T-cell (primary cell): ENCODE measurements at regions not wholly inside any gene's neighbourhood (a gene's known extent, or its start where the extent isn't known, plus 50 kb on each side); places are given as distances from the start of the nearest gene placed in this dataset.
"Not testable (repeated sequence)": the region's sequence is repeated elsewhere in the genome, so short reads cannot be mapped to it uniquely, and the experiment has no call there.

Experiments used
- ATAC-seq, 4 experiments: fragments of 200-7000 bp in 3 of 4; fragments of 150-1000 bp in 1 of 4; cut with Tn5 transposase; replicated peaks in 1 of 4; 1 replicate in 3 of 4; 2 replicates in 1 of 4; pipeline ENCODE4 v1.10.0; 2021; ENCODE audit warnings: moderate library complexity in 3 of 4, mild to moderate bottlenecking in 2 of 4, moderate number of reproducible peaks in 1 of 4
- CTCF ChIA-PET, 2 donors: fragments of 300-600 bp; sonication (Branson Sonifier 250); formaldehyde crosslinking; loops; one replicate each; lab custom pipeline; 2022; ENCODE audit warnings: antibody characterized with exemption in 2 of 2; lab: Charles Lee
- POLR2A ChIA-PET, 2 donors: fragments of 300-600 bp; sonication (Branson Sonifier 250); formaldehyde crosslinking; loops; one replicate each; lab custom pipeline; 2022; ENCODE audit warnings: antibody characterized with exemption in 2 of 2; lab: Charles Lee
- DNase-seq, 35 experiments: peaks; one replicate each; pipeline versions ENCODE4 v3.0.0 to v3.0.0-alpha.2; 2013 to 2023
- H3K27ac ChIP-seq: one replicate; pipeline ENCODE4 v1.5.1; 2013; ENCODE audit warnings: low read length
- H3K27me3 ChIP-seq, 2 experiments: replicated peaks in 1 of 2; 1 replicate in 1 of 2; 2 replicates in 1 of 2; pipeline versions ENCODE4 v1.6.1 to v1.7.0; 2013; ENCODE audit warnings: low read length in 1 of 2, mixed read lengths in 1 of 2; ENCODE audit not compliant: control insufficient read depth in 2 of 2, insufficient read depth in 2 of 2; ENCODE audit errors: extremely low read depth in 1 of 2
- H3K36me3 ChIP-seq, 2 donors: 1 replicate in 1 of 2; 2 replicates in 1 of 2; pipeline versions ENCODE4 v1.6.1 to v1.7.0; 2013; ENCODE audit warnings: low read length in 1 of 2; ENCODE audit not compliant: control insufficient read depth in 2 of 2, insufficient read depth in 1 of 2; ENCODE audit errors: extremely low read depth in 1 of 2
- H3K4me1 ChIP-seq, 2 experiments: 1 replicate in 1 of 2; 2 replicates in 1 of 2; pipeline versions ENCODE4 v1.6.1 to v1.7.0; 2013; ENCODE audit warnings: low read length in 2 of 2, mixed read lengths in 1 of 2; ENCODE audit not compliant: insufficient read depth in 2 of 2, control insufficient read depth in 1 of 2; ENCODE audit errors: extremely low read depth in 1 of 2
- H3K4me3 ChIP-seq, 2 donors: 1 replicate in 1 of 2; 2 replicates in 1 of 2; pipeline versions ENCODE4 v1.5.1 to v1.7.0; 2013; ENCODE audit warnings: mild to moderate bottlenecking in 2 of 2, low read length in 1 of 2, moderate library complexity in 1 of 2; ENCODE audit not compliant: control insufficient read depth in 1 of 2; ENCODE audit errors: extremely low read depth in 1 of 2
- H3K9me3 ChIP-seq: 2 replicates; pipeline ENCODE4 v1.7.0; 2013
- H3K27ac Mint-ChIP-seq, 2 donors: one replicate each; pipeline ENCODE4 v1.8.0; 2020 to 2021; ENCODE audit warnings: mild to moderate bottlenecking in 2 of 2, mixed read lengths in 2 of 2
- H3K27me3 Mint-ChIP-seq, 2 donors: one replicate each; pipeline ENCODE4 v1.8.0; 2021 to 2022; ENCODE audit warnings: mixed read lengths in 2 of 2
- H3K36me3 Mint-ChIP-seq: one replicate; pipeline ENCODE4 v1.8.0; 2021; ENCODE audit warnings: mixed read lengths
- H3K4me1 Mint-ChIP-seq, 3 donors: one replicate each; pipeline ENCODE4 v1.8.0; 2020 to 2022; ENCODE audit warnings: mixed read lengths in 3 of 3, mild to moderate bottlenecking in 1 of 3
- H3K4me3 Mint-ChIP-seq, 3 donors: one replicate each; pipeline ENCODE4 v1.8.0; 2020 to 2022; ENCODE audit warnings: mild to moderate bottlenecking in 3 of 3, mixed read lengths in 3 of 3, moderate library complexity in 3 of 3
- H3K9me3 Mint-ChIP-seq, 3 donors: one replicate each; pipeline ENCODE4 v1.8.0; 2020 to 2022; ENCODE audit warnings: mixed read lengths in 3 of 3
- WGBS: methylation state at CpG from one replicate; pipeline ENCODE4 v1.1.5; 2013; ENCODE audit warnings: missing lambda C conversion rate; ENCODE audit not compliant: insufficient coverage; 5-methylcytosine and 5-hydroxymethylcytosine counted together

GRCh38 chr5:85395526-85395925, 1010.8 kb upstream of the EDIL3 start:
- CTCF ChIA-PET: no interaction called here

GRCh38 chr5:85397451-85397850, 1012.8 kb upstream of the EDIL3 start:
- DNase-seq: no peak
- Histone ChIP-seq H3K27ac (no peak overlapping the region), H3K4me3 (no peak overlapping the region), H3K9me3 (no peaks in the 10 kb centered on the region), H3K36me3 (no peaks in the 10 kb centered on the region), H3K4me1 (no peaks in the 10 kb centered on the region), H3K27me3 (no peaks in the 10 kb centered on the region)
- WGBS: 83% methylated on average over 2 of the region's 2 CpGs
- Mint-ChIP-seq H3K27ac (no peak overlapping the region), H3K36me3 (no peaks in the 10 kb centered on the region), H3K27me3 (no peaks in the 10 kb centered on the region), H3K4me3 (no peak overlapping the region), H3K4me1 (no peaks in the 10 kb centered on the region), H3K9me3 (peaks cover 0 to 7% (median 5%) of the 10 kb centered on the region in 3 donors)
- ChIA-PET POLR2A (no interaction called here), CTCF (no interaction called here)
- ATAC-seq: no peak

More at GRCh38 chr5:85395526-85395925, 1010.8 kb upstream of the EDIL3 start:
- POLR2A ChIA-PET: no interaction called here
- WGBS: no CpG with 5 or more reads among the region's 1 CpG
- DNase-seq: no peak
- H3K4me1 ChIP-seq: no peaks in the 10 kb centered on the region
- no peaks in the 10 kb centered on the region for H3K9me3 ChIP-seq
- no peak overlapping the region for H3K4me3 ChIP-seq
- H3K36me3 ChIP-seq: no peaks in the 10 kb centered on the region
- no peaks in the 10 kb centered on the region for H3K27me3 ChIP-seq
- no peak for ATAC-seq
- Mint-ChIP-seq H3K9me3 (peaks cover 0 to 5% (median 4%) of the 10 kb centered on the region in 3 donors), H3K4me1 (no peaks in the 10 kb centered on the region), H3K27me3 (no peaks in the 10 kb centered on the region), H3K36me3 (no peaks in the 10 kb centered on the region), H3K4me3 (no peak overlapping the region), H3K27ac (no peak overlapping the region)
- no peak overlapping the region for H3K27ac ChIP-seq

- H3K27ac Mint-ChIP-seq: no peak overlapping the region
- ATAC-seq: no peak
- H3K27me3 Mint-ChIP-seq: no peaks in the 10 kb centered on the region
- H3K4me1 Mint-ChIP-seq: no peaks in the 10 kb centered on the region
- Histone ChIP-seq H3K27me3 (no peaks in the 10 kb centered on the region), H3K9me3 (no peaks in the 10 kb centered on the region), H3K4me1 (no peaks in the 10 kb centered on the region), H3K36me3 (no peaks in the 10 kb centered on the region), H3K27ac (no peak overlapping the region), H3K4me3 (no peak overlapping the region)
- H3K36me3 Mint-ChIP-seq: no peaks in the 10 kb centered on the region
- no CpG with 5 or more reads among the region's 1 CpG for WGBS
- CTCF ChIA-PET: no interaction called here
- H3K9me3 Mint-ChIP-seq: peaks cover 8 to 15% (median 11%) of the 10 kb centered on the region in 3 donors
- no peak for DNase-seq
- no peak overlapping the region for H3K4me3 Mint-ChIP-seq
- POLR2A ChIA-PET: no interaction called here
These were observed 1043.8 kb upstream of the EDIL3 start for GRCh38 chr5:85428426-85428934.

GRCh38 chr5:85431726-85432125, 1047.0 kb upstream of the EDIL3 start:
- H3K36me3 ChIP-seq, POLR2A ChIA-PET, H3K4me3 Mint-ChIP-seq, H3K4me1 ChIP-seq, H3K4me1 Mint-ChIP-seq, H3K27ac ChIP-seq, DNase-seq, H3K27me3 Mint-ChIP-seq, ATAC-seq, H3K4me3 ChIP-seq, H3K27ac Mint-ChIP-seq, H3K27me3 ChIP-seq, CTCF ChIA-PET, H3K36me3 Mint-ChIP-seq, H3K9me3 ChIP-seq: not testable (repeated sequence)
- peaks cover 9 to 23% (median 20%) of the 10 kb centered on the region in 3 donors for H3K9me3 Mint-ChIP-seq
- WGBS: 93% methylated on average over 4 of the region's 7 CpGs

- Mint-ChIP-seq H3K36me3 (no peaks in the 10 kb centered on the region), H3K4me3 (no peak overlapping the region), H3K4me1 (no peaks in the 10 kb centered on the region), H3K27me3 (no peaks in the 10 kb centered on the region), H3K27ac (no peak overlapping the region), H3K9me3 (peaks cover 4 to 17% (median 12%) of the 10 kb centered on the region in 3 donors)
- H3K27ac ChIP-seq: no peak overlapping the region
- H3K27me3 ChIP-seq: no peaks in the 10 kb centered on the region
- no peak overlapping the region for H3K4me3 ChIP-seq
- H3K9me3 ChIP-seq: no peaks in the 10 kb centered on the region
- ChIA-PET POLR2A (no interaction called here), CTCF (no interaction called here)
- 25% methylated on average over 1 of the region's 3 CpGs for WGBS
- no peaks in the 10 kb centered on the region for H3K4me1 ChIP-seq
- DNase-seq (no peak), ATAC-seq (no peak)
- no peaks in the 10 kb centered on the region for H3K36me3 ChIP-seq
These were observed 1056.5 kb upstream of the EDIL3 start for GRCh38 chr5:85441156-85441555.

- Histone ChIP-seq H3K36me3 (no peaks in the 10 kb centered on the region), H3K27ac (no peak overlapping the region), H3K27me3 (no peaks in the 10 kb centered on the region), H3K4me1 (no peaks in the 10 kb centered on the region), H3K9me3 (no peaks in the 10 kb centered on the region), H3K4me3 (no peak overlapping the region)
- Mint-ChIP-seq H3K36me3 (no peaks in the 10 kb centered on the region), H3K4me3 (no peak overlapping the region), H3K27ac (no peak overlapping the region), H3K27me3 (no peaks in the 10 kb centered on the region), H3K4me1 (no peaks in the 10 kb centered on the region), H3K9me3 (peaks cover 5 to 17% (median 12%) of the 10 kb centered on the region in 3 donors)
- WGBS: no CpG with 5 or more reads among the region's 3 CpGs
- ChIA-PET POLR2A (no interaction called here), CTCF (no interaction called here)
- no peak for ATAC-seq
- DNase-seq: no peak
These were observed 1057.2 kb upstream of the EDIL3 start for GRCh38 chr5:85441853-85442252.
